Endothelial cell (in vitro differentiated cells): ENCODE measurements at regions not wholly inside any gene's neighbourhood (a gene's known extent, or its start where the extent isn't known, plus 50 kb on each side); places are given as distances from the start of the nearest gene placed in this dataset.
"Not testable (repeated sequence)": the region's sequence is repeated elsewhere in the genome, so short reads cannot be mapped to it uniquely, and the experiment has no call there.

Experiments
- DNase-seq: peaks from one replicate; pipeline ENCODE4 v3.0.0; 2021; ENCODE audit warnings: low spot score
- H3K27ac Mint-ChIP-seq: one replicate; pipeline ENCODE4 v1.8.0; 2021; ENCODE audit warnings: mixed read lengths, inconsistent platforms; ENCODE audit not compliant: unreplicated experiment
- H3K27me3 Mint-ChIP-seq: one replicate; pipeline ENCODE4 v1.8.0; 2021; ENCODE audit warnings: mild to moderate bottlenecking, moderate library complexity, mixed read lengths, inconsistent platforms; ENCODE audit not compliant: unreplicated experiment
- H3K36me3 Mint-ChIP-seq: one replicate; pipeline ENCODE4 v1.8.0; 2021; ENCODE audit warnings: mild to moderate bottlenecking, low read depth, mixed read lengths, inconsistent platforms; ENCODE audit not compliant: unreplicated experiment
- H3K4me1 Mint-ChIP-seq: one replicate; pipeline ENCODE4 v1.8.0; 2021; ENCODE audit warnings: mild to moderate bottlenecking, mixed read lengths, inconsistent platforms; ENCODE audit not compliant: unreplicated experiment
- H3K4me3 Mint-ChIP-seq: one replicate; pipeline ENCODE4 v1.8.0; 2021; ENCODE audit warnings: mild to moderate bottlenecking, mixed read lengths, inconsistent platforms; ENCODE audit not compliant: unreplicated experiment
- H3K9me3 Mint-ChIP-seq: one replicate; pipeline ENCODE4 v1.8.0; 2021; ENCODE audit warnings: mixed read lengths, inconsistent platforms; ENCODE audit not compliant: unreplicated experiment
- CTCF ChIP-seq: fragments of 200-600 bp; sonication (generic); IDR thresholded peaks from one replicate; pipeline ENCODE4 v1.5.0; 2021; ENCODE audit warnings: antibody characterized with exemption; ENCODE audit not compliant: unreplicated experiment

- no peaks in the 10 kb centered on the region for H3K9me3 Mint-ChIP-seq
- peaks cover 22% of the 10 kb centered on the region for H3K4me1 Mint-ChIP-seq
- no peaks in the 10 kb centered on the region for H3K36me3 Mint-ChIP-seq
- no peak overlapping the region for H3K4me3 Mint-ChIP-seq
- H3K27ac Mint-ChIP-seq, result no peak overlapping the region
- TF ChIP-seq CTCF, result no peak
- no peaks in the 10 kb centered on the region for H3K27me3 Mint-ChIP-seq
- no peak for DNase-seq
Observed at GRCh38 chr5:56733580-56733979, 81.8 kb upstream of the MAP3K1 start.

GRCh38 chr5:56732121-56732520 is 83.2 kb upstream of the MAP3K1 start:
- H3K27me3 Mint-ChIP-seq, result no peaks in the 10 kb centered on the region
- DNase-seq, result no peak
- no peak for TF ChIP-seq CTCF
- no peaks in the 10 kb centered on the region for H3K9me3 Mint-ChIP-seq
- H3K27ac Mint-ChIP-seq, result no peak overlapping the region
- H3K36me3 Mint-ChIP-seq, result no peaks in the 10 kb centered on the region
- H3K4me3 Mint-ChIP-seq, result no peak overlapping the region
- peaks cover 19% of the 10 kb centered on the region for H3K4me1 Mint-ChIP-seq

GRCh38 chr5:56731473-56731872 is 83.9 kb upstream of the MAP3K1 start:
- H3K9me3 Mint-ChIP-seq, H3K36me3 Mint-ChIP-seq, H3K27me3 Mint-ChIP-seq, H3K4me3 Mint-ChIP-seq, H3K27ac Mint-ChIP-seq, DNase-seq: not testable (repeated sequence)
- H3K4me1 Mint-ChIP-seq, result peaks cover 12% of the 10 kb centered on the region

- Mint-ChIP-seq H3K36me3 (no peaks in the 10 kb centered on the region), H3K27me3 (peaks cover 1% of the 10 kb centered on the region), H3K9me3 (no peaks in the 10 kb centered on the region), H3K27ac (no peak overlapping the region), H3K4me3 (no peak overlapping the region), H3K4me1 (peaks cover 5% of the 10 kb centered on the region)
- no peak for DNase-seq
- TF ChIP-seq CTCF, result no peak
Observed at GRCh38 chr5:56729488-56729887, 85.9 kb upstream of the MAP3K1 start.

GRCh38 chr5:56725711-56726411 is 89.5 kb upstream of the MAP3K1 start:
- H3K4me1 Mint-ChIP-seq, result peaks cover 3% of the 10 kb centered on the region
- TF ChIP-seq CTCF, result no peak
- H3K9me3 Mint-ChIP-seq, result no peaks in the 10 kb centered on the region
- no peak overlapping the region for H3K27ac Mint-ChIP-seq
- DNase-seq, result no peak
- no peak overlapping the region for H3K4me3 Mint-ChIP-seq
- H3K27me3 Mint-ChIP-seq, result peaks cover 1% of the 10 kb centered on the region
- no peaks in the 10 kb centered on the region for H3K36me3 Mint-ChIP-seq

GRCh38 chr5:56724857-56725256 is 90.5 kb upstream of the MAP3K1 start:
- H3K27ac Mint-ChIP-seq, H3K9me3 Mint-ChIP-seq, H3K27me3 Mint-ChIP-seq, H3K36me3 Mint-ChIP-seq, DNase-seq, H3K4me3 Mint-ChIP-seq, H3K4me1 Mint-ChIP-seq: not testable (repeated sequence)
